HG03565 (cell line): ENCODE measurements at regions not wholly inside any gene's neighbourhood (a gene's known extent, or its start where the extent isn't known, plus 50 kb on each side); places are given as distances from the start of the nearest gene placed in this dataset.

Experiments
- ATAC-seq: cut with Tn5 transposase; IDR thresholded peaks from one replicate; pipeline ENCODE4 v1.9.1; 2021; ENCODE audit warnings: mild to moderate bottlenecking, moderate library complexity; ENCODE audit not compliant: unreplicated experiment

DNA sequence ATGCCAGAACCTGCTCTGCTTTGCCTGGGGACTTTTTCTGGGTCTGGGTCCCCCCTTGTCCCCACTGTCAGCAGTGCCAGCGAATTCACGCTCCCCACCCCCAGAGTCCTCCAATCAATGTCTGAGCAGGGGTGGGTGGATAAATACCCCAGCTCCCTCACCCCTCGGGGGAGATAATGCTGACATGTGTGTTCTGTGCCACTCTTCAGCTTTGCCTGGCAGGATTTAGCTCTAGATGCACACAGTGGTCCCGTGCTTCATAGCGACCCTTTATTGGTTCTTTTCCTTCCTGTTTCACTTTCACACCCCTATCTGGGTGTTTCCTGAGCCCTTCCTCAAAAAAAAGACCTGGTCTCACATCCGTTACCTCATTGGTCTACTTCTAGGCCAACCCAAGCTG is 277.0 kb downstream of the NPIPA8 start:
- no peak for ATAC-seq

- ATAC-seq = no peak
These were observed 277.4 kb downstream of the NPIPA8 start for GRCh38 chr16:18059089-18059488.

DNA sequence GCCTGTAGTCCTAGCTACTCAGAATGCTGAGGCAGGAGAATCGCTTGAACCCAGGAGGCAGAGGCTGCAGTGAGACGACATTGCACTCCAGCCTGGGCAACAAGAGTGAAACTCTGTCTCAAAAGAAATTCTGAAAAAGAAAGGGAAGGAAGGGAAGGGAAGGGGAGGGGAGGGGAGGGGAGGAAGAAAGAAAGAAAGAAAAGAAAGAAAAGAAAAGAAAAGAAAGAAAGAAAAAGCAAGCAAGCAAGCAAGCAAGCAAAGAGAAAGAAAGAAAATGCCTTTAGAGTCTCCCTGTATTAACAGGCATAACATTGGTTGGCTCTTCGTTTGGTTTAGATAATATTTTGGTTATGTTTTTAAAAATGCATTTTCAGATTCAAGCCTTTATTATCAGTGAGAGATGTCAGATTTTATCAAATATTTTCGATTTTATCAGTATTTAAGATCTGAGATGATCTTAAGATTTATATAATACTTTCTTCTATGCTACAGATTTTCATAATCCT is 281.1 kb downstream of the NPIPA8 start:
- no peak for ATAC-seq

- ATAC-seq = no peak
These were observed 285.8 kb downstream of the NPIPA8 start for GRCh38 chr16:18050777-18051176.

- no peak for ATAC-seq
These were observed 286.3 kb downstream of the NPIPA8 start for GRCh38 chr16:18050234-18050633.

DNA sequence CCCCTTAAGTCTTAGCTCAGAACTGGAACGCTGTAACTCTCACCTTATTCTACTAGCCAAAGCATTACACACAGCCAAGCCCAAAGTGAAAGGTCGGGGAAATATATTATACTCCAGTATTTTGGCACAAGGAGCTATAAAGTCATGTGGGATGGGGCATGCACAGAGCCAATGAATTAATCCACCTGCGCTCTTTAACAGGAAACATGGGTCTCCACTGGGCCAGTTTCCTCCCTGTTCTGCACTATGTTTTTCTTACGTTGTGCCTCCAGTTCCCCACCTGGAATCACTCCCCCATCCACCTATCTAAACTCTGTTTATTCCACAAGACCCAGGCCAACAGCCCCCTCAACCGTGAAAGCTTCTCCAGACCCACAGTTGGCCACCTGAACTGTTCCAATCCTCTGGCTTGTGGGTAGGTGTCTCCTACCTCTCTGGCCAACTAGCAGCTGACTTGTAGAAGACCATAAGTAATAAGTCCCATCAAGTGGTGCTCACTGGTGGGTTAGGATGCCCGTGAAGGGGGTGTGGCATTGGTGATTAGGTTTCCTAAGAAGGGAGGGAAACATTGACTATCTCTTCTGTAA is 286.9 kb downstream of the NPIPA8 start:
- ATAC-seq = no peak

GRCh38 chr16:18048853-18049546 is 287.5 kb downstream of the NPIPA8 start:
- no peak for ATAC-seq

- no peak for ATAC-seq
These were observed 288.8 kb downstream of the NPIPA8 start for GRCh38 chr16:18047761-18048160.

GRCh38 chr16:18045356-18045755 is 291.2 kb downstream of the NPIPA8 start:
- no peak for ATAC-seq

GRCh38 chr16:18041864-18042834 is 294.4 kb downstream of the NPIPA8 start:
- no peak for ATAC-seq

DNA sequence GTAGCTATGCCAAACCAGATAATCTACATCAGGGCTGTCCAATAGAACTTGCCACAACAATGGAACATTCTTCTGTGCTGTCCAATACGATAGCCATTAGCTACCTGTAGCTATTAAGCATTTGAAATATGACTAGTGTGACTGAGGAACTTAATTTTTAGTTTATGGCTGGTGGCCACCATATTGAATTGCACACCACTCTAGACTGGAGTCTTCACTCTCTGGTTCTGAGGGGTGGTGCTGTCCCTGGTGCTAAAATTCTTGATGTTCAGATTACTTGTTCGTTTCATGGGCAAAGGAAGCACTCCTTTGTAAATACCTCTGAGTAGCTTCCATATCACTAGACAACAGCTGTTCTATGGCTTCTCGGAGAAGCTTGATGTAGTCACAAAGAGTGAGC is 296.6 kb downstream of the NPIPA8 start:
- ATAC-seq = no peak

GRCh38 chr16:18037051-18037450 is 299.5 kb downstream of the NPIPA8 start:
- ATAC-seq = no peak

DNA sequence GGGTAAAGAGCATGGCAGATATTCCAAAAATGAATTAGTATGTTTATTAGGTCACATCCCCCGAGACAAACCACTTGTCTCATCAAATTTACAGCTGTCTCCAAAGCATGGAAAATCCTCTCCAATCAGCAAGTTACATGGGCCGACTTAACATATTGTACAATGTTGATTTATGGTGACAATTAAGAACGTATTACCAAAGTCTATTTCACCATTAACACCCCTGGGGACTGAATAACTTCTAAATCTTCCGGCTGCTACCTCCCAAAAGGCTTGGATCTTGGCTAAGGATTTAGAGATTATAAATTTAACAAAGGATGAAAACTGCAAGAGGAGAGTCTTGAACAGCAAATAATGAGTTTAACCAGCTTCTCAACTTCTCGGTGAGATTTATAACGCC is 311.9 kb downstream of the NPIPA8 start:
- no peak for ATAC-seq

GRCh38 chr16:18018376-18018775 is 318.2 kb downstream of the NPIPA8 start:
- no peak for ATAC-seq

DNA sequence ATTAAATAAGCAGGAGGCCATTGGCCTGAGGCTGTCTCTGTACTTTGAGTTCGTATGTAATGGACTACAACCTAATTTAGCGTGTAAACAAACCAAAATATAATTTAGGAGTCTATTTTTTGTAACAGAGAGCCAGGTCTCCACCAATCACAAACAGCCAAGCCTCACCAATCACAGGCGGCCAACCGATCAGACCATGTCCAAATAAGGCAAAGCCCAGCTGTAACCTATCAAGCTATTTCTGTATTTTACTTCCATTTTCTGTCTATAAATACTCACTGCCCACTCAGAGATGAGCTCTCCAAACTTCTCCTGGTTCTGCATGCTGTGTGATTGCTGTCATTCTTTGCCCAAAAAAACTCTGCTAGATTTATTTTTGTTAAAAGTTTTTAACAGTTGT is 322.7 kb downstream of the NPIPA8 start:
- ATAC-seq = no peak

GRCh38 chr16:18008356-18008755 is 328.2 kb downstream of the NPIPA8 start:
- ATAC-seq = no peak

- no peak for ATAC-seq
These were observed 333.5 kb downstream of the NPIPA8 start for GRCh38 chr16:18003033-18003432.

- ATAC-seq = no peak
These were observed 337.5 kb downstream of the NPIPA8 start for GRCh38 chr16:17998996-17999395.

DNA sequence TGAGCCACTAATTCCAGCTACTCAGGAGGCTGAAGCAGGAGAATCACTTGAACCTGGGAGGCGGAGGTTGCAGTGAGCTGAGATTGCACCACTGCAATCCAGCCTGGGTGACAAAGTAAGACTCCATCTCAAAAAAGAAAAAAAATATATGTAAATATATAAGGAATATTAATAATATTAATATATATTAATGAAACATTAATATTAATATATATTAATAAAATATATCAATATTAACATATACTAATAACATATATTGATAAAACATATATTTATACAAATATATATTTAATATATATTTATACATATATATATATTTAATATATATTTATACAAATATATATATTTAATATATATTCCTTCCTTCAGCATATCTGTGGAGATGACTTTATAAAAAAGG is 338.0 kb downstream of the NPIPA8 start:
- no peak for ATAC-seq

- ATAC-seq = no peak
These were observed 342.5 kb downstream of the NPIPA8 start for GRCh38 chr16:17994027-17994426.

DNA sequence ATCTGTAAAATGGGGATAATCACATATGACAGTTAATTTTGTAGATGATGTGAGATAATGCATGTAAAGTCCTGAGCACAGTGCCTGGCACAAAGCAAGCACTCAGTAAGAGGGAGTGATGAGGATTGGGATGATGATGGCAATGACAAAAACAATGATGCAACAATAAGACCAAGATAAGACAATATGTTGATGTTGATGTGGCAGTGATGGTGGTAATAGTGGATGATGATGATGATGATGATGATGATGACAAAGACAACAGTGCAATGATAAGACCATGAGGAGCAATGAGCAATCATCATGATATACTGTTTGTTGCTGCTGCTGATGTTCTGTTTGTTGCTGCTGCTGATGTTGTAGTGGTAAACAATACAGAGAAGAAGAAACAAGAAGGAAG is 344.1 kb downstream of the NPIPA8 start:
- ATAC-seq = no peak

- no peak for ATAC-seq
These were observed 347.3 kb downstream of the NPIPA8 start for GRCh38 chr16:17989255-17989654.
